NCI-H1105 treated with DMSO at 0.1 percent for 48 hours (cell line): ENCODE measurements at regions not wholly inside any gene's neighbourhood (a gene's known extent, or its start where the extent isn't known, plus 50 kb on each side); places are given as distances from the start of the nearest gene placed in this dataset.
"Not testable (repeated sequence)": the region's sequence is repeated elsewhere in the genome, so short reads cannot be mapped to it uniquely, and the experiment has no call there.

Source experiments
- DNase-seq: peaks from one replicate; lab custom pipeline; 2025; lab: John Stamatoyannopoulos, UW

GRCh38 chr1:25131794-25132193 is 100.5 kb downstream of the SYF2 start:
- no peak for DNase-seq

GRCh38 chr1:25130895-25131294 is 101.4 kb downstream of the SYF2 start:
- no peak for DNase-seq

- DNase-seq: no peak
These were observed 102.9 kb downstream of the SYF2 start for GRCh38 chr1:25129380-25129779.

- no peak for DNase-seq
These were observed 104.1 kb downstream of the SYF2 start for GRCh38 chr1:25128121-25128621.

GRCh38 chr1:25126562-25126961 is 105.7 kb downstream of the SYF2 start:
- no peak for DNase-seq

GRCh38 chr1:25123551-25123950 is 108.8 kb downstream of the SYF2 start:
- no peak for DNase-seq

- no peak for DNase-seq
These were observed 109.6 kb downstream of the SYF2 start for GRCh38 chr1:25122747-25123146.

- no peak for DNase-seq
These were observed 112.0 kb downstream of the SYF2 start for GRCh38 chr1:25120281-25120680.

GRCh38 chr1:25118546-25118945 is 113.8 kb downstream of the SYF2 start:
- no peak for DNase-seq

GRCh38 chr1:25117233-25117823 is 115.0 kb downstream of the SYF2 start:
- DNase-seq: peak; percentile 8

- no peak for DNase-seq
These were observed 115.5 kb downstream of the SYF2 start for GRCh38 chr1:25116832-25117231.

GRCh38 chr1:25116117-25116516 is 116.2 kb downstream of the SYF2 start:
- not testable (repeated sequence) for DNase-seq

GRCh38 chr1:25113731-25114130 is 118.6 kb downstream of the SYF2 start:
- no peak for DNase-seq

- DNase-seq: no peak
These were observed 119.2 kb downstream of the SYF2 start for GRCh38 chr1:25113086-25113485.

- no peak for DNase-seq
These were observed 119.9 kb downstream of the SYF2 start for GRCh38 chr1:25112400-25112799.

GRCh38 chr1:25111706-25112105 is 120.6 kb downstream of the SYF2 start:
- DNase-seq: no peak

- DNase-seq: no peak
These were observed 121.8 kb downstream of the SYF2 start for GRCh38 chr1:25110485-25110884.

- no peak for DNase-seq
These were observed 122.3 kb downstream of the SYF2 start for GRCh38 chr1:25110036-25110435.

GRCh38 chr1:25109531-25109951 is 122.8 kb downstream of the SYF2 start:
- no peak for DNase-seq

GRCh38 chr1:25107643-25108010 is 124.7 kb downstream of the SYF2 start:
- no peak for DNase-seq

GRCh38 chr1:25106976-25107642 is 125.2 kb downstream of the SYF2 start:
- DNase-seq: no peak

GRCh38 chr1:25106352-25106751 is 126.0 kb downstream of the SYF2 start:
- no peak for DNase-seq

GRCh38 chr1:25105836-25106235 is 126.5 kb downstream of the SYF2 start:
- no peak for DNase-seq
